Panc1 (cell line): ENCODE measurements at regions not wholly inside any gene's neighbourhood (a gene's known extent, or its start where the extent isn't known, plus 50 kb on each side); places are given as distances from the start of the nearest gene placed in this dataset.

ENCODE experiments used
- ATAC-seq: fragments of 200-7000 bp; cut with Tn5 transposase; 2 replicates; pipeline ENCODE4 v1.9.1; 2020; ENCODE audit warnings: mild to moderate bottlenecking, moderate library complexity
- BruUV-seq: library from RNA; stranded (reverse); fragments of 400-500 nt; replicated peaks from 2 replicates; lab custom pipeline; 2021; lab: Mats Ljungman, UMichigan
- CTCF ChIA-PET: fragments of 300-600 bp; sonication (Branson Sonifier 250); formaldehyde crosslinking; loops from one replicate; lab custom pipeline; 2022; ENCODE audit warnings: antibody characterized with exemption; lab: Charles Lee
- POLR2A ChIA-PET: fragments of 300-600 bp; sonication (Branson Sonifier 250); formaldehyde crosslinking; loops from one replicate; lab custom pipeline; 2022; ENCODE audit warnings: antibody characterized with exemption; lab: Charles Lee
- DNase-seq: peaks from one replicate; pipeline ENCODE4 v3.0.0-alpha.2; 2010; ENCODE audit warnings: low read depth, low spot score
- H3K27ac ChIP-seq: 2 replicates; pipeline ENCODE4 v1.5.1; 2011; ENCODE audit warnings: mild to moderate bottlenecking, low read length, inconsistent platforms
- H3K27me3 ChIP-seq: fragments of 200-500 bp; sonication (Bioruptor generic); 2 replicates; pipeline ENCODE4 v1.6.0; 2014; ENCODE audit warnings: low read length, inconsistent platforms; ENCODE audit not compliant: control insufficient read depth, insufficient read depth
- H3K36me3 ChIP-seq: fragments of 200-500 bp; sonication (Bioruptor generic); 2 replicates; pipeline ENCODE4 v1.5.1; 2014; ENCODE audit warnings: inconsistent platforms, mild to moderate bottlenecking, low read length, moderate library complexity; ENCODE audit not compliant: control insufficient read depth, insufficient read depth
- H3K4me1 ChIP-seq: 2 replicates; pipeline ENCODE4 v1.5.1; 2011; ENCODE audit warnings: inconsistent platforms, mild to moderate bottlenecking, low read length, moderate library complexity; ENCODE audit not compliant: control insufficient read depth, insufficient read depth
- H3K4me3 ChIP-seq, 2 experiments: 2 replicates each; pipeline ENCODE4 v1.5.1; 2011 to 2012; ENCODE audit warnings: low read depth in 2 of 2, low read length in 2 of 2, mild to moderate bottlenecking in 2 of 2, inconsistent platforms in 1 of 2, moderate library complexity in 1 of 2
- H3K9me3 ChIP-seq: fragments of 200-500 bp; sonication (Bioruptor generic); 2 replicates; pipeline ENCODE4 v1.5.1; 2014; ENCODE audit warnings: low read depth, mild to moderate bottlenecking, inconsistent platforms, low read length, moderate library complexity; ENCODE audit not compliant: control insufficient read depth, insufficient read depth
- CTCF ChIP-seq: fragments of 450-650 bp; IDR thresholded peaks from 2 replicates; pipeline ENCODE4 v1.5.1; 2017; ENCODE audit warnings: mild to moderate bottlenecking
- POLR2AphosphoS5 ChIP-seq: IDR thresholded peaks from 2 replicates; pipeline ENCODE4 v1.6.1; 2012; ENCODE audit warnings: mild to moderate bottlenecking, low read depth, low read length, moderate library complexity
- SIN3A ChIP-seq: IDR thresholded peaks from 2 replicates; pipeline ENCODE4 v1.6.1; 2012; ENCODE audit warnings: low read depth, mild to moderate bottlenecking, low read length, moderate library complexity, borderline replicate concordance; ENCODE audit not compliant: insufficient read depth
- TCF7L2 ChIP-seq: IDR thresholded peaks from 2 replicates; pipeline ENCODE4 v1.6.1; 2011; ENCODE audit warnings: mild to moderate bottlenecking, low read depth, low read length, inconsistent platforms
- in situ Hi-C: cut with HindIII; loops from 2 replicates; pipeline ENCODE4 v1.10.0; 2016; ENCODE audit warnings: low sequenced_read_pairs, low pct_unique_long_range_greater_than_20kb
- intact Hi-C: fragments of 100-400 bp; cut with micrococcal nuclease; formaldehyde crosslinking; loops from one replicate; pipeline ENCODE4 v1.10.0; 2022; ENCODE audit not compliant: unreplicated experiment
- TF ChIP-seq, protein P1 (sequence below), 2 experiments: IDR thresholded peaks; 2 replicates each; pipeline ENCODE4 v1.6.1; 2011 to 2012; ENCODE audit warnings: low read depth in 2 of 2, control low read depth in 1 of 2, low read length in 1 of 2, mild to moderate bottlenecking in 1 of 2, moderate library complexity in 1 of 2; ENCODE audit not compliant: insufficient read depth in 1 of 2

DNA sequence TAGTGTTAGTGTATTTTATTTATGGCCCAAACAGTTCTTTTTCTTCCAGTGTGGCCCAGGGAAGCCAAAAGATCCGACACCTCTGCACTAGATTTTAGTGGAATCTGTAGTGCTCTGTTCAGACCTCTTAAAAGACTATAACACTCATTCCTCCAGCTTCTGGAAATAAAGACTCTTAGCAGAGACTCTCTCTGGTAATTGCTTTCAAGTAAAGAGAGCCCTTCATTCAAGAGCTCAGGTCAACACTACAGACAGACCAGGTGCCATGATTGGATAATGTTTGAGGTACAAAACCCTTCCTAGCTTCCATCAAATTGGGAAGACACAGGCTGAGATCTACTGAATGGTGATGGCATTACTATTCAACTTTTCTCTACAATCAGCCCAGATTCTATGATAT, 255.8 kb downstream of the PRDM9 start:
- no peaks in the 10 kb centered on the region for H3K9me3 ChIP-seq
- intact Hi-C loops: no loop called here
- no TSS peak for BruUV-seq
- no peaks in the 10 kb centered on the region for H3K27me3 ChIP-seq
- no peak for ATAC-seq
- no peaks in the 10 kb centered on the region for H3K36me3 ChIP-seq
- no peak overlapping the region for H3K27ac ChIP-seq
- TF ChIP-seq POLR2AphosphoS5: no peak
- TF ChIP-seq CTCF: no peak
- TF ChIP-seq SIN3A: no peak
- TF ChIP-seq, protein P1, sequence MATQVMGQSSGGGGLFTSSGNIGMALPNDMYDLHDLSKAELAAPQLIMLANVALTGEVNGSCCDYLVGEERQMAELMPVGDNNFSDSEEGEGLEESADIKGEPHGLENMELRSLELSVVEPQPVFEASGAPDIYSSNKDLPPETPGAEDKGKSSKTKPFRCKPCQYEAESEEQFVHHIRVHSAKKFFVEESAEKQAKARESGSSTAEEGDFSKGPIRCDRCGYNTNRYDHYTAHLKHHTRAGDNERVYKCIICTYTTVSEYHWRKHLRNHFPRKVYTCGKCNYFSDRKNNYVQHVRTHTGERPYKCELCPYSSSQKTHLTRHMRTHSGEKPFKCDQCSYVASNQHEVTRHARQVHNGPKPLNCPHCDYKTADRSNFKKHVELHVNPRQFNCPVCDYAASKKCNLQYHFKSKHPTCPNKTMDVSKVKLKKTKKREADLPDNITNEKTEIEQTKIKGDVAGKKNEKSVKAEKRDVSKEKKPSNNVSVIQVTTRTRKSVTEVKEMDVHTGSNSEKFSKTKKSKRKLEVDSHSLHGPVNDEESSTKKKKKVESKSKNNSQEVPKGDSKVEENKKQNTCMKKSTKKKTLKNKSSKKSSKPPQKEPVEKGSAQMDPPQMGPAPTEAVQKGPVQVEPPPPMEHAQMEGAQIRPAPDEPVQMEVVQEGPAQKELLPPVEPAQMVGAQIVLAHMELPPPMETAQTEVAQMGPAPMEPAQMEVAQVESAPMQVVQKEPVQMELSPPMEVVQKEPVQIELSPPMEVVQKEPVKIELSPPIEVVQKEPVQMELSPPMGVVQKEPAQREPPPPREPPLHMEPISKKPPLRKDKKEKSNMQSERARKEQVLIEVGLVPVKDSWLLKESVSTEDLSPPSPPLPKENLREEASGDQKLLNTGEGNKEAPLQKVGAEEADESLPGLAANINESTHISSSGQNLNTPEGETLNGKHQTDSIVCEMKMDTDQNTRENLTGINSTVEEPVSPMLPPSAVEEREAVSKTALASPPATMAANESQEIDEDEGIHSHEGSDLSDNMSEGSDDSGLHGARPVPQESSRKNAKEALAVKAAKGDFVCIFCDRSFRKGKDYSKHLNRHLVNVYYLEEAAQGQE (IDR thresholded peaks at IDR 0.05; ENCODE audit: insufficient read depth in 1 of 2, low read depth in 2 of 2, low read length in 1 of 2): no peak
- no peak for TF ChIP-seq TCF7L2
- no peak overlapping the region for H3K4me3 ChIP-seq
- ChIA-PET POLR2A (no interaction called here), CTCF (no interaction called here)
- in situ Hi-C loops: no loop called here
- DNase-seq: no peak
- no peaks in the 10 kb centered on the region for H3K4me1 ChIP-seq

- intact Hi-C loops (no loop called here), in situ Hi-C loops (no loop called here)
- Histone ChIP-seq H3K36me3 (no peaks in the 10 kb centered on the region), H3K27me3 (no peaks in the 10 kb centered on the region), H3K9me3 (0 out of 2 replicates have a peak, but pooled peaks cover 3% of the 10 kb centered on the region), H3K4me3 (no peak overlapping the region), H3K4me1 (no peaks in the 10 kb centered on the region), H3K27ac (no peak overlapping the region)
- TF ChIP-seq SIN3A (no peak), TCF7L2 (no peak), POLR2AphosphoS5 (no peak), CTCF (no peak)
- TF ChIP-seq, protein P1 (IDR thresholded peaks at IDR 0.05; ENCODE audit: insufficient read depth in 1 of 2, low read depth in 2 of 2, low read length in 1 of 2): no peak
- POLR2A ChIA-PET: no interaction called here
- no TSS peak for BruUV-seq
- ATAC-seq: no peak
- CTCF ChIA-PET: no interaction called here
- DNase-seq: no peak
Observed at GRCh38 chr5:23776684-23777083, 269.3 kb downstream of the PRDM9 start.
